ENCODE measurements at regions not wholly inside any gene's neighbourhood (a gene's known extent, or its start where the extent isn't known, plus 50 kb on each side); places are given as distances from the start of the nearest gene placed in this dataset.

DNA sequence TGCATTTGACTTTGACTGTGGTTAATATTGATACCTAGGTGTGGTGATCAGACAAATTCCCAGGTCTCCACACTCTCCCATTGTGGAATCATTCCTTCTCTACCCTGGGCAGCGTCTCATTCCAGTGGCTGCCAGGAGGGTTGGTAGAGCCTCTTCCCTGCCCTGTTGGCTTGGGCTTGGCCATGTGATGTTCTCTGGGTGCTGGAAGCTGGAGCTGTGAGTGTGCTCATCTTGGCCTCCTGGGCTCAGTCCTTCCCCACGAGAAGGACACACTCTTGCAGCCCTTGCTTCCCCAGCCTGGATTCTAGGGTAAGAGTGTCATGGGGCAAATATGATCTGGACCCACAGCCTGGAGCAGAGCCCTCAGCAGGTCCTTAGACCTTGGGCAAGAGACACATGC, 167.2 kb upstream of the IRX4 start:
- peaks cover 14% of the 10 kb centered on the region for H3K27me3 ChIP-seq (ENCODE audit: insufficient read depth, low read length, poor library complexity)
- ATAC-seq (ENCODE audit: insufficient read depth, low read depth) (no peak), DNase-seq (no peak)
- no peak overlapping the region for H3K9ac ChIP-seq (ENCODE audit: low read depth, low read length)
- no peak overlapping the region for H3K4me3 ChIP-seq (ENCODE audit: low read depth in 1 of 2, low read length in 2 of 2)
- H3K36me3 ChIP-seq (ENCODE audit: insufficient read depth, low read length): no peaks in the 10 kb centered on the region
- no peaks in the 10 kb centered on the region for H4K20me1 ChIP-seq (ENCODE audit: insufficient read depth, low read length)
- TF ChIP-seq, protein P1, sequence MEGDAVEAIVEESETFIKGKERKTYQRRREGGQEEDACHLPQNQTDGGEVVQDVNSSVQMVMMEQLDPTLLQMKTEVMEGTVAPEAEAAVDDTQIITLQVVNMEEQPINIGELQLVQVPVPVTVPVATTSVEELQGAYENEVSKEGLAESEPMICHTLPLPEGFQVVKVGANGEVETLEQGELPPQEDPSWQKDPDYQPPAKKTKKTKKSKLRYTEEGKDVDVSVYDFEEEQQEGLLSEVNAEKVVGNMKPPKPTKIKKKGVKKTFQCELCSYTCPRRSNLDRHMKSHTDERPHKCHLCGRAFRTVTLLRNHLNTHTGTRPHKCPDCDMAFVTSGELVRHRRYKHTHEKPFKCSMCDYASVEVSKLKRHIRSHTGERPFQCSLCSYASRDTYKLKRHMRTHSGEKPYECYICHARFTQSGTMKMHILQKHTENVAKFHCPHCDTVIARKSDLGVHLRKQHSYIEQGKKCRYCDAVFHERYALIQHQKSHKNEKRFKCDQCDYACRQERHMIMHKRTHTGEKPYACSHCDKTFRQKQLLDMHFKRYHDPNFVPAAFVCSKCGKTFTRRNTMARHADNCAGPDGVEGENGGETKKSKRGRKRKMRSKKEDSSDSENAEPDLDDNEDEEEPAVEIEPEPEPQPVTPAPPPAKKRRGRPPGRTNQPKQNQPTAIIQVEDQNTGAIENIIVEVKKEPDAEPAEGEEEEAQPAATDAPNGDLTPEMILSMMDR (IDR thresholded peaks at IDR 0.05; ENCODE audit: borderline replicate concordance, extremely low read depth, low read length, poor library complexity, severe bottlenecking): no peak
- TF ChIP-seq EZH2 (IDR thresholded peaks at IDR 0.05; ENCODE audit: borderline replicate concordance, low read depth, low read length, severe bottlenecking): no peak
- H3K27ac ChIP-seq (ENCODE audit: low read length): no peak overlapping the region
- H2AFZ ChIP-seq (ENCODE audit: low read depth, low read length): no peak overlapping the region
- no peaks in the 10 kb centered on the region for H3K79me2 ChIP-seq (ENCODE audit: insufficient read depth, low read length)
- no peak overlapping the region for H3K4me2 ChIP-seq (ENCODE audit: insufficient read depth, low read length)
- no peaks in the 10 kb centered on the region for H3K9me3 ChIP-seq (ENCODE audit: insufficient read depth, low read length, severe bottlenecking)
- H3K4me1 ChIP-seq (ENCODE audit: insufficient read depth, low read length): no peaks in the 10 kb centered on the region

DNA sequence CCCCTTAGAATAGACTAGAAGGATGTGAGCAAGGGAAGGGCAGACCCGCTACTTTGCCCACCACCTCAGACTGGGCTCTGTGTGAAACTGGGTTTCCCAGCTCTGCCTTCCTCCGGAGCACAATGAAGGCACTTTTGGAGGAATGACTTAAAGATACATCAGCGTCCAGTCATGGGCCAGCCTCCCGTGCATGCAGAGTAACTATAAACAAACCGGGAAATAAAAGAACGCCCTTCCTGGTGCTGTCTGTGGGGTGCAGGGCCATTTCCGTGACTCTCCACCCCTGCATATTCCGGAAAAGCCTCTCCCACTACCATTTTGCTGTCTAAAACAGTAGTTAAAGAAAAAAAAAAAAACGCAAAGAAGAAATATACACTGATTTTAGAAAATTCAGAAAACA, 165.9 kb upstream of the IRX4 start:
- H3K27ac ChIP-seq (ENCODE audit: low read length): no peak overlapping the region
- H3K36me3 ChIP-seq (ENCODE audit: insufficient read depth, low read length): no peaks in the 10 kb centered on the region
- H3K9ac ChIP-seq (ENCODE audit: low read depth, low read length): no peak overlapping the region
- TF ChIP-seq EZH2 (IDR thresholded peaks at IDR 0.05; ENCODE audit: borderline replicate concordance, low read depth, low read length, severe bottlenecking): no peak
- TF ChIP-seq, protein P1 (IDR thresholded peaks at IDR 0.05; ENCODE audit: borderline replicate concordance, extremely low read depth, low read length, poor library complexity, severe bottlenecking): no peak
- no peaks in the 10 kb centered on the region for H3K4me1 ChIP-seq (ENCODE audit: insufficient read depth, low read length)
- no peaks in the 10 kb centered on the region for H3K9me3 ChIP-seq (ENCODE audit: insufficient read depth, low read length, severe bottlenecking)
- H3K4me2 ChIP-seq (ENCODE audit: insufficient read depth, low read length): no peak overlapping the region
- no peaks in the 10 kb centered on the region for H3K79me2 ChIP-seq (ENCODE audit: insufficient read depth, low read length)
- H3K27me3 ChIP-seq (ENCODE audit: insufficient read depth, low read length, poor library complexity): peaks cover 14% of the 10 kb centered on the region
- ATAC-seq (ENCODE audit: insufficient read depth, low read depth) (no peak), DNase-seq (no peak)
- no peaks in the 10 kb centered on the region for H4K20me1 ChIP-seq (ENCODE audit: insufficient read depth, low read length)
- H2AFZ ChIP-seq (ENCODE audit: low read depth, low read length): no peak overlapping the region
- H3K4me3 ChIP-seq (ENCODE audit: low read depth in 1 of 2, low read length in 2 of 2): no peak overlapping the region

DNA sequence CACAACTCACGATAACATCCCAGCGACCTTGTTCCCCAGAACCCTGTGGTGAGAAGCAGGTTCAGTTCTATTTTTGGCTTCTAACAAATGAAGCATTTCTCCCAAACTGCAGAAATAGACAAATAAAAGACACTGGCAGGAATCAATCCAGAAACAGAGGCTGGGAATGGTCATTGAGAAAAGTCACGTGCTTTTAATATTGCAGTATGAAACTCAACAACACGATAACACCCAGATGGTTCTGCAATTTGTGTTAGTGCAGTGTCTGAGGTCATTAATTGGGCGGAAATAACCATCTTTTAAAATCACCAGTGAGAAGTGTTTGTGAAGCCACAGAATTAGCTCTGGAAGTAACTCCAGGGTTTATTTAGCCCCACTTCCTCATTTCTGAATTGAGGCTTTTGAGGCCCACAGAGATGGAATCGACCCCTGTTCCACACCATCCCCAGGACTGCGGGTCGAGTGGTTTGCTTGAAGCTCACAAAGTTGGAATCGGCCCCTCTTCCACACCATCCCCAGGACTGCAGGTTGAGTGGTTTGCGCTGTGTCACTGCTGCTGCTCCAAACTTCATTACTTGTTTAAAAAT, 164.7 kb upstream of the IRX4 start:
- no peaks in the 10 kb centered on the region for H3K4me1 ChIP-seq (ENCODE audit: insufficient read depth, low read length)
- no peaks in the 10 kb centered on the region for H3K36me3 ChIP-seq (ENCODE audit: insufficient read depth, low read length)
- TF ChIP-seq, protein P1 (IDR thresholded peaks at IDR 0.05; ENCODE audit: borderline replicate concordance, extremely low read depth, low read length, poor library complexity, severe bottlenecking): no peak
- TF ChIP-seq EZH2 (IDR thresholded peaks at IDR 0.05; ENCODE audit: borderline replicate concordance, low read depth, low read length, severe bottlenecking): no peak
- no peaks in the 10 kb centered on the region for H4K20me1 ChIP-seq (ENCODE audit: insufficient read depth, low read length)
- DNase-seq (no peak), ATAC-seq (ENCODE audit: insufficient read depth, low read depth) (no peak)
- no peaks in the 10 kb centered on the region for H3K79me2 ChIP-seq (ENCODE audit: insufficient read depth, low read length)
- H3K27me3 ChIP-seq (ENCODE audit: insufficient read depth, low read length, poor library complexity): peaks cover 14% of the 10 kb centered on the region
- no peak overlapping the region for H3K27ac ChIP-seq (ENCODE audit: low read length)
- H2AFZ ChIP-seq (ENCODE audit: low read depth, low read length): no peak overlapping the region
- no peak overlapping the region for H3K4me3 ChIP-seq (ENCODE audit: low read depth in 1 of 2, low read length in 2 of 2)
- H3K4me2 ChIP-seq (ENCODE audit: insufficient read depth, low read length): no peak overlapping the region
- no peak overlapping the region for H3K9ac ChIP-seq (ENCODE audit: low read depth, low read length)
- no peaks in the 10 kb centered on the region for H3K9me3 ChIP-seq (ENCODE audit: insufficient read depth, low read length, severe bottlenecking)

DNA sequence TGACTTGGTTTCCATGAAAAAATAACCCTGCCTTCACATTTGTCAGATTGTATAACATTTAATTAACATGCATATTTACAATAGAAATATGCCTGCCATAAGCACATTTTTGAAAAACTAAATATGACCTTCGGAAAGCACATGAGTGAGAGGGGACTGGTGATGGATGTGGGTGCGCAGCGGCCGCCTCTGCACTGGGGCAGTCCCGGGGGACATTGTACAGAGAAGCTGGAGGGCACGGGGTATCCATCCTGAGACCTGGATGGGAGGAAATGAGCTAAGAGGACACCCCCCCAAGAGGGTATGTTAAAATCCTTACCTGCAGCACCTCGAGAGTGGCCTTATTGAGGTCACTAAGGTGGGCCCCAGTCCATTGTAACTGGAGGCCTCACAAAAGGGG, 161.3 kb upstream of the IRX4 start:
- TF ChIP-seq EZH2 (IDR thresholded peaks at IDR 0.05; ENCODE audit: borderline replicate concordance, low read depth, low read length, severe bottlenecking): no peak
- H3K9me3 ChIP-seq (ENCODE audit: insufficient read depth, low read length, severe bottlenecking): no peaks in the 10 kb centered on the region
- no peaks in the 10 kb centered on the region for H4K20me1 ChIP-seq (ENCODE audit: insufficient read depth, low read length)
- no peaks in the 10 kb centered on the region for H3K79me2 ChIP-seq (ENCODE audit: insufficient read depth, low read length)
- H3K4me2 ChIP-seq (ENCODE audit: insufficient read depth, low read length): no peak overlapping the region
- H3K27me3 ChIP-seq (ENCODE audit: insufficient read depth, low read length, poor library complexity): peaks cover 11% of the 10 kb centered on the region
- H3K36me3 ChIP-seq (ENCODE audit: insufficient read depth, low read length): no peaks in the 10 kb centered on the region
- no peak overlapping the region for H3K4me3 ChIP-seq (ENCODE audit: low read depth in 1 of 2, low read length in 2 of 2)
- no peak overlapping the region for H3K9ac ChIP-seq (ENCODE audit: low read depth, low read length)
- no peak overlapping the region for H2AFZ ChIP-seq (ENCODE audit: low read depth, low read length)
- no peak overlapping the region for H3K27ac ChIP-seq (ENCODE audit: low read length)
- DNase-seq (no peak), ATAC-seq (ENCODE audit: insufficient read depth, low read depth) (no peak)
- H3K4me1 ChIP-seq (ENCODE audit: insufficient read depth, low read length): no peaks in the 10 kb centered on the region

All from DND-41 (cell line).